Mesenchymal stem cell (in vitro differentiated cells and primary cell): ENCODE measurements at regions not wholly inside any gene's neighbourhood (a gene's known extent, or its start where the extent isn't known, plus 50 kb on each side); places are given as distances from the start of the nearest gene placed in this dataset.

Experiments
- DNase-seq: peaks from one replicate; pipeline ENCODE4 v3.0.0-alpha.2; 2013
- H2AFZ ChIP-seq: one replicate; pipeline ENCODE4 v1.6.1; 2013; ENCODE audit warnings: low read depth, mild to moderate bottlenecking, control low read depth, inconsistent platforms, low read length, moderate library complexity
- H2AK5ac ChIP-seq: 2 replicates; pipeline ENCODE4 v1.6.1; 2013; ENCODE audit warnings: low read length, moderate library complexity, mild to moderate bottlenecking, inconsistent platforms; ENCODE audit not compliant: severe bottlenecking
- H2BK120ac ChIP-seq: one replicate; pipeline ENCODE4 v1.6.1; 2013; ENCODE audit warnings: low read depth, mild to moderate bottlenecking, inconsistent platforms, low read length, moderate library complexity
- H2BK12ac ChIP-seq, 2 experiments: one replicate each; pipeline ENCODE4 v1.6.1; 2013; ENCODE audit warnings: inconsistent platforms in 2 of 2, low read length in 2 of 2, mild to moderate bottlenecking in 2 of 2, moderate library complexity in 2 of 2, control low read depth in 1 of 2
- H2BK15ac ChIP-seq: one replicate; pipeline ENCODE4 v1.6.1; 2013; ENCODE audit warnings: mild to moderate bottlenecking, low read depth, inconsistent platforms; ENCODE audit not compliant: poor library complexity, severe bottlenecking
- H2BK5ac ChIP-seq: 2 replicates; pipeline ENCODE4 v1.6.1; 2013; ENCODE audit warnings: low read depth, mild to moderate bottlenecking, low read length, control low read depth, inconsistent platforms; ENCODE audit not compliant: poor library complexity, severe bottlenecking
- H3K14ac ChIP-seq, 2 experiments: one replicate each; pipeline ENCODE4 v1.6.1; 2013; ENCODE audit warnings: inconsistent platforms in 2 of 2, low read length in 2 of 2, control low read depth in 1 of 2, mild to moderate bottlenecking in 1 of 2, moderate library complexity in 1 of 2
- H3K18ac ChIP-seq, 2 experiments: one replicate each; pipeline ENCODE4 v1.6.1; 2013; ENCODE audit warnings: inconsistent platforms in 2 of 2, low read length in 2 of 2, control low read depth in 1 of 2, low read depth in 1 of 2, mild to moderate bottlenecking in 1 of 2
- H3K23ac ChIP-seq, 2 experiments: one replicate each; pipeline ENCODE4 v1.6.1; 2013; ENCODE audit warnings: inconsistent platforms in 2 of 2, low read length in 2 of 2, mild to moderate bottlenecking in 2 of 2, moderate library complexity in 2 of 2, control low read depth in 1 of 2
- H3K27ac ChIP-seq: 2 replicates; pipeline ENCODE4 v1.5.1; 2013; ENCODE audit warnings: mild to moderate bottlenecking, moderate library complexity, low read length, control low read depth, inconsistent platforms; ENCODE audit not compliant: poor library complexity, severe bottlenecking
- H3K27me3 ChIP-seq, 2 experiments: 2 replicates each; pipeline versions ENCODE4 v1.6.1 to v1.7.0; 2013; ENCODE audit warnings: low read length in 2 of 2, mild to moderate bottlenecking in 2 of 2, moderate library complexity in 2 of 2, control low read depth in 1 of 2, inconsistent platforms in 1 of 2; ENCODE audit not compliant: control insufficient read depth in 1 of 2, insufficient read depth in 1 of 2
- H3K36me3 ChIP-seq, 2 experiments: 2 replicates each; pipeline versions ENCODE4 v1.6.1 to v1.7.0; 2013; ENCODE audit warnings: low read length in 2 of 2, control low read depth in 1 of 2, inconsistent platforms in 1 of 2, low read depth in 1 of 2, mild to moderate bottlenecking in 1 of 2; ENCODE audit not compliant: insufficient read depth in 2 of 2, control insufficient read depth in 1 of 2
- H3K4ac ChIP-seq, 2 experiments: one replicate each; pipeline ENCODE4 v1.6.1; 2013; ENCODE audit warnings: inconsistent platforms in 2 of 2, low read length in 2 of 2, mild to moderate bottlenecking in 2 of 2, moderate library complexity in 2 of 2, control low read depth in 1 of 2, low read depth in 1 of 2
- H3K4me1 ChIP-seq: 2 replicates; pipeline ENCODE4 v1.6.1; 2013; ENCODE audit warnings: low read depth, low read length, control low read depth; ENCODE audit not compliant: control insufficient read depth, insufficient read depth
- H3K4me2 ChIP-seq: 2 replicates; pipeline ENCODE4 v1.6.1; 2013; ENCODE audit warnings: low read length, mild to moderate bottlenecking, inconsistent platforms; ENCODE audit not compliant: poor library complexity, severe bottlenecking
- H3K4me3 ChIP-seq, 2 experiments: 2 replicates each; pipeline versions ENCODE4 v1.5.1 to v1.7.0; 2013; ENCODE audit warnings: low read length in 2 of 2, mild to moderate bottlenecking in 2 of 2, control low read depth in 1 of 2, low read depth in 1 of 2; ENCODE audit not compliant: insufficient read depth in 1 of 2
- H3K79me1 ChIP-seq: replicated peaks from 2 replicates; pipeline ENCODE4 v1.6.1; 2013; ENCODE audit warnings: mild to moderate bottlenecking, control low read depth, low read length, inconsistent platforms; ENCODE audit not compliant: poor library complexity, severe bottlenecking
- H3K9ac ChIP-seq: 2 replicates; pipeline ENCODE4 v1.7.0; 2013; ENCODE audit warnings: mild to moderate bottlenecking, low read length, moderate library complexity
- H3K9me3 ChIP-seq: 2 replicates; pipeline ENCODE4 v1.7.0; 2013; ENCODE audit warnings: mild to moderate bottlenecking, low read length; ENCODE audit not compliant: control insufficient read depth
- H4K8ac ChIP-seq: one replicate; pipeline ENCODE4 v1.6.1; 2013; ENCODE audit warnings: inconsistent platforms, mild to moderate bottlenecking, low read length, moderate library complexity
- H4K91ac ChIP-seq: one replicate; pipeline ENCODE4 v1.6.1; 2013; ENCODE audit warnings: mild to moderate bottlenecking, low read length, inconsistent platforms
- WGBS: methylation state at CpG from one replicate; pipeline ENCODE4 v1.1.7; 2013; ENCODE audit warnings: mixed read lengths; 5-methylcytosine and 5-hydroxymethylcytosine counted together

GRCh38 chr19:30882411-30883005 lies 466.7 kb downstream of the TSHZ3 start:
- no peak overlapping the region for H3K4ac ChIP-seq
- H3K14ac ChIP-seq, result no peak overlapping the region
- H3K36me3 ChIP-seq, result no peaks in the 10 kb centered on the region
- no peak overlapping the region for H2AK5ac ChIP-seq
- no peak overlapping the region for H4K91ac ChIP-seq
- H3K27ac ChIP-seq, result no peak overlapping the region
- H3K4me1 ChIP-seq, result no peaks in the 10 kb centered on the region
- no peak overlapping the region for H2AFZ ChIP-seq
- H3K18ac ChIP-seq, result no peak overlapping the region
- no peak overlapping the region for H2BK15ac ChIP-seq
- H2BK12ac ChIP-seq, result no peak overlapping the region
- no peaks in the 10 kb centered on the region for H3K9me3 ChIP-seq
- 69% methylated on average over 7 of the region's 7 CpGs for WGBS
- H2BK120ac ChIP-seq, result no peak overlapping the region
- peaks cover 0 to 13% of the 10 kb centered on the region in 2 experiments for H3K27me3 ChIP-seq
- no peak overlapping the region for H2BK5ac ChIP-seq
- no peak for DNase-seq
- H3K9ac ChIP-seq, result no peak overlapping the region
- no peak overlapping the region for H3K4me2 ChIP-seq
- no peak overlapping the region for H3K4me3 ChIP-seq
- no peak overlapping the region for H4K8ac ChIP-seq
- no peak overlapping the region for H3K23ac ChIP-seq
- H3K79me1 ChIP-seq, result no peaks in the 10 kb centered on the region

GRCh38 chr19:30881930-30882329 lies 467.3 kb downstream of the TSHZ3 start:
- WGBS, result 57% methylated on average over 2 of the region's 2 CpGs
- no peaks in the 10 kb centered on the region for H3K4me1 ChIP-seq
- no peaks in the 10 kb centered on the region for H3K36me3 ChIP-seq
- no peak overlapping the region for H3K9ac ChIP-seq
- H3K27ac ChIP-seq, result no peak overlapping the region
- H2AK5ac ChIP-seq, result no peak overlapping the region
- H3K27me3 ChIP-seq, result peaks cover 0 to 13% of the 10 kb centered on the region in 2 experiments
- no peak overlapping the region for H3K4me2 ChIP-seq
- no peaks in the 10 kb centered on the region for H3K9me3 ChIP-seq
- H3K23ac ChIP-seq, result no peak overlapping the region
- no peak overlapping the region for H2BK5ac ChIP-seq
- no peak overlapping the region for H3K4ac ChIP-seq
- H2BK120ac ChIP-seq, result no peak overlapping the region
- H4K91ac ChIP-seq, result no peak overlapping the region
- no peaks in the 10 kb centered on the region for H3K79me1 ChIP-seq
- H3K14ac ChIP-seq, result no peak overlapping the region
- no peak overlapping the region for H2AFZ ChIP-seq
- no peak for DNase-seq
- H2BK15ac ChIP-seq, result no peak overlapping the region
- H3K4me3 ChIP-seq, result no peak overlapping the region
- H4K8ac ChIP-seq, result no peak overlapping the region
- no peak overlapping the region for H2BK12ac ChIP-seq
- H3K18ac ChIP-seq, result no peak overlapping the region

GRCh38 chr19:30881281-30881680 lies 468.0 kb downstream of the TSHZ3 start:
- H3K4me2 ChIP-seq, result no peak overlapping the region
- no peak overlapping the region for H3K14ac ChIP-seq
- H3K23ac ChIP-seq, result no peak overlapping the region
- 79% methylated on average over 6 of the region's 7 CpGs for whole genome bisulfite sequencing
- no peaks in the 10 kb centered on the region for H3K9me3 ChIP-seq
- H3K9ac ChIP-seq, result no peak overlapping the region
- H3K27me3 ChIP-seq, result peaks cover 0 to 8% of the 10 kb centered on the region in 2 experiments
- no peaks in the 10 kb centered on the region for H3K79me1 ChIP-seq
- no peak overlapping the region for H2AFZ ChIP-seq
- H3K4me3 ChIP-seq, result no peak overlapping the region
- H3K4me1 ChIP-seq, result no peaks in the 10 kb centered on the region
- H2BK5ac ChIP-seq, result no peak overlapping the region
- no peak overlapping the region for H4K91ac ChIP-seq
- H2BK12ac ChIP-seq, result no peak overlapping the region
- no peak overlapping the region for H3K4ac ChIP-seq
- H2AK5ac ChIP-seq, result no peak overlapping the region
- H3K18ac ChIP-seq, result no peak overlapping the region
- no peak overlapping the region for H3K27ac ChIP-seq
- no peak overlapping the region for H4K8ac ChIP-seq
- H3K36me3 ChIP-seq, result no peaks in the 10 kb centered on the region
- no peak overlapping the region for H2BK120ac ChIP-seq
- no peak for DNase-seq
- H2BK15ac ChIP-seq, result no peak overlapping the region

- Histone ChIP-seq H3K9me3 (no peaks in the 10 kb centered on the region), H2BK12ac (no peak overlapping the region), H3K36me3 (no peaks in the 10 kb centered on the region), H3K23ac (no peak overlapping the region), H3K27ac (no peak overlapping the region), H3K27me3 (peaks cover 0 to under 1% of the 10 kb centered on the region in 2 experiments), H3K14ac (no peak overlapping the region), H3K4me1 (no peaks in the 10 kb centered on the region), H3K4me3 (no peak overlapping the region), H2AFZ (no peak overlapping the region), H3K9ac (no peak overlapping the region), H3K4ac (no peak overlapping the region), H2BK15ac (no peak overlapping the region), H3K4me2 (no peak overlapping the region), H3K18ac (no peak overlapping the region), H2AK5ac (no peak overlapping the region), H4K91ac (no peak overlapping the region), H3K79me1 (no peaks in the 10 kb centered on the region), H2BK120ac (no peak overlapping the region), H2BK5ac (no peak overlapping the region), H4K8ac (no peak overlapping the region)
- 66% methylated on average over 4 of the region's 4 CpGs for WGBS
- DNase-seq, result no peak
Observed at GRCh38 chr19:30880551-30880950, 468.7 kb downstream of the TSHZ3 start.
